DMS53 treated with DMSO at 0.1 percent for 48 hours (cell line): ENCODE measurements at regions not wholly inside any gene's neighbourhood (a gene's known extent, or its start where the extent isn't known, plus 50 kb on each side); places are given as distances from the start of the nearest gene placed in this dataset.
"Not testable (repeated sequence)": the region's sequence is repeated elsewhere in the genome, so short reads cannot be mapped to it uniquely, and the experiment has no call there.

ENCODE experiments used
- DNase-seq: peaks from one replicate; lab custom pipeline; 2025; ENCODE audit not compliant: unreplicated experiment; lab: John Stamatoyannopoulos, UW

GRCh38 chr9:87359264-87359663 is 138.4 kb upstream of the DAPK1 start:
- DNase-seq = no peak

DNA sequence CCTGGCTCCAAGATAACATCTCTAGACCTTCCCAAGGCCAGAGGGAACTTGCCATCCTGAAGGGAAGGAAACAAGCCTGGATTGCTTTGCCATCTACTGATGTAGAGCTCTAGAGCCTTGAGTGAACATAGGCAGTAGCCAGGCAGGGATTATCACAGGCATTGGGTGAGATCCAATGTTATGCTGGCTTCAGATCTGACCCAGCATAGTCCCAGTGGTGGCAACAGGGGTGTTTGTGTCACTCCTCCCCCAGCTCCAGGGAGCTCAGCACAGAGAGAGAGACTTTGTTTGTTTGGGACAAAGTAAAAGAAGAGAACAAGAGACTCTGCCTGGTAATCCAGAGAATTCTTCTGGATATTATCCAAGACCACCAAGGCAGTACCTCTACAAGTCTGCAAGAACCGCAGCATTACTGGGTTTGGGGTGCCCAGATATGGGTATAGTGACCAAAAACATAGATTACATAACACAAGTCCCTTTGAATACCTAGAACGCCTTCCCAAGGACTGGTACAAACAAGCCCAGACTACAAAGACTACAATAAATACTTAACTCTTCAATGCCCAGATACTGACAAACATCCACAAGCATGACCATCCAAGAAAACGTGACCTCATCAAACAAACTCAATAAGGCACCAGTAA is 137.6 kb upstream of the DAPK1 start:
- DNase-seq = no peak

DNA sequence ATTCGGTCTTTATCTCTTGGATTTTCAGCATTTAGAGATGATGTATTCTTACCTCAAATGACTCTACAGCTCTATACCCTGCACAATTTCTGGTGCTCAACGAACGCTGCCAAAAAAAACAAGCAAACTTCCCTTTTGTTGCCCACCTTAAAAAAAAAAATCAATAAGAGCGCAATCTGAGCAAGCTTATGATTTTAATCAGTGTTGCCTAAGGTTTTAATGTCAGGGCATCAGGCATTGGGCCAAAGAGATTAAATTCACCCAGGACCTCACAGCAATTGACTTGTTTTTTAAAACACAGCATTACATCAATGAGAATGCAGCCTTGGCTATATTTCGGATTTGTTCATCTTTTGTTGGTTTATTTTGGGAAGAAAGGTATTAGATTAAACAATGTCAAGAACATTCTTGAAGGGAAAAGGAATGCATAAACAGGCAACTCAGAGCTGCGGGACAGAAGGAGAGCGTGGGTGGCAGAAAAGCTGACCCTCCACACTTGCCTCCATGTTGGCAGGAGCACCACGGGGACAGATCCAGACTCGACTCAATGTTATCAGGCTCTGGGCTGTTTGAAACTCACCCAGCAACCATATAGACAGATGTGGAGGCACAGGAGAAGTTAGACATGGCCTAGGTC is 127.5 kb upstream of the DAPK1 start:
- no peak for DNase-seq

GRCh38 chr9:87371795-87372355 is 125.8 kb upstream of the DAPK1 start:
- DNase-seq = no peak

DNA sequence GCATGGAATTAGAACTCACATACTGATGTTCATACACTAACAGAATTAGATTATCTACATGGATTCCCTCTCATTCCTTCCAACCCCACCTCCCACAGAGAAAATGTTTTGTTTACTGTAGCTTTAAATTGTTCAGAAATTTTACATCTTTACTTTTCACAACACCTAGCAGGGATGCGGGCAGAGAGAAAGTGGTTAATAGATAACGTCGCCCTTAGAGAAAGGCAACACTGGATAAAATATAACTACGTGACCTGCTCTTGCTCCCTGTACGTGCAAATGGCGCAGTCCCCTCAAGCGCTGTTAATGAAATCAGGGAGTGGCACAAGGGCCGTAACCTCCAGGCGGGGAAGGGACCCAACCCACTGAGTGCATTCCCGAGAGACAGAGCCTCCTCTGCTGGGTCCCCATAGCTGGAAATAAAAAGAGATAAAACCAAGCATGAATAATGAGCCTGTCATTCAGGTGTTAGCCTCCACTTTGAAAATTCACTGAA is 125.3 kb upstream of the DAPK1 start:
- DNase-seq = no peak

DNA sequence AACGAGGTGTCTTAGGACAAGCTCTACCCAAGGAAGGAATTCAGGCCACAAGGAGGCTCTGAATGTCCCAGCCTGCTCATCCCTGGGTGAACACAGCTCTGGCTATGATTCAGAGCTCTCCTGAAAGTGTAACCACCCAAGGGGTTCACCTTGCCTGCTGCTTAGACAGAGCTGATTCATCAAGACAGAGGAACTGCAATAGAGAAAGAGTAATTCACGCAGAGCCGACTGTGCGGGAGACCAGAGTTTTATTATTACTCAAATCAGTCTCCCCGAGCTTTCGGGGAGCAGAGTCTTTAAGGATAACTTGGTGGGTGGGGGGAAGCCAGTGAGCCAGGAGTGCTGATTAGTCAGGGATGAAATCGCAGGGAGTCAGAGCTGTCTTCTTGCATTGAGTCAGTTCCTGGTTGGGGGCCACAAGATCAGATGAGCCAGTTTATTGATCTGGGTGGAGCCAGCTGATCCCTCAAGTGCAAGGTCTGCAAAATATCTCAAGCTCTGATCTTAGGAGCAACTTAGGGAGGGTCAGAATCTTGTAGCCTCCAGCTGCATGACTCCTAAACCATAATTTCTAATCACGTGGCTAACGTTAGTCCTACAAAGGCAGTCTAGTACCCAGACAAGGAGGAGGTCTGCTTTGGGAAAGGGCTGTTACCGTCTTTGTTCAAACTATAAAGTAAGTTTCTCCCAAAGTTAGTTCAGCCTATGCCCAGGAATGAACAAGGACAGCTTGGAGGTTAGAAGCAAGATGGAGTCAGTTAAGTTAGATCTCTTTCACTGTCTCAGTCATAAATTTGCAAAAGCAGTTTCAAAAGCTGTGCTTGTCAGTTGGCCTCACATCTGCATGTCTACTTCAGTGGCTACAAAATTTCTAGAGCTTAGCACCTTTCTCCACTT is 123.4 kb upstream of the DAPK1 start:
- DNase-seq = not testable (repeated sequence)

DNA sequence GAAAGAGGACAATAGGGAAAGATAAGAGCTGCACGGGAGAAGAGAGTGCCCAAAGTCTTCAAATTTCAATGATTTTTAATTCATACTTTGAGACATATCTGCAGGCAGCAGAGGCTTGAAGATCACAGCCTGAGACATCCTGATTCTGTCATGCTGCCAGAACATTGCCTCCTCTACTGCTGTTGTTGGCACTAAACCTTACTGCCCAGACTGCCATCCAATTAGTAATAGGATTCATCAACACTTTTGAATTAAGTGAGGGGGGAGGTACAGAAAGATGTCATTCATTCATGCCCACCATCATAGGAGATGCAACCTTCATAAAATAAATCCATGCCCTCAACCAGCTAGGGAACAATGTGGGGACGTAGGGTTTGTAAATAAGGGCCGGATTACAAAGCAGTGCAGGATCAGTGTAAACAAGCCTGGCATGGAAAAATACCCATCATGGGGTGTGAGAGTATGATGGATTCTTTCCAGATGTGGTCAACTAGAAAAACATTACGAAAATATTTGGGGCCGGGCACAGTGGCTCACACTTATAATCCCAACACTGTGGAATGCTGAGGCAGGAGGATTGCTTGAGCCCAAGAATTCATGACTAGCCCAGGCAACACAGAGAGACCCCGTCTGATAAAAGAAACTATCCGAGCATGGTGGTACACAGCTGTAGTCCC is 122.1 kb upstream of the DAPK1 start:
- DNase-seq = no peak

- no peak for DNase-seq
These were observed 119.0 kb upstream of the DAPK1 start for GRCh38 chr9:87378676-87379075.

GRCh38 chr9:87379300-87379699 is 118.4 kb upstream of the DAPK1 start:
- DNase-seq = no peak

DNA sequence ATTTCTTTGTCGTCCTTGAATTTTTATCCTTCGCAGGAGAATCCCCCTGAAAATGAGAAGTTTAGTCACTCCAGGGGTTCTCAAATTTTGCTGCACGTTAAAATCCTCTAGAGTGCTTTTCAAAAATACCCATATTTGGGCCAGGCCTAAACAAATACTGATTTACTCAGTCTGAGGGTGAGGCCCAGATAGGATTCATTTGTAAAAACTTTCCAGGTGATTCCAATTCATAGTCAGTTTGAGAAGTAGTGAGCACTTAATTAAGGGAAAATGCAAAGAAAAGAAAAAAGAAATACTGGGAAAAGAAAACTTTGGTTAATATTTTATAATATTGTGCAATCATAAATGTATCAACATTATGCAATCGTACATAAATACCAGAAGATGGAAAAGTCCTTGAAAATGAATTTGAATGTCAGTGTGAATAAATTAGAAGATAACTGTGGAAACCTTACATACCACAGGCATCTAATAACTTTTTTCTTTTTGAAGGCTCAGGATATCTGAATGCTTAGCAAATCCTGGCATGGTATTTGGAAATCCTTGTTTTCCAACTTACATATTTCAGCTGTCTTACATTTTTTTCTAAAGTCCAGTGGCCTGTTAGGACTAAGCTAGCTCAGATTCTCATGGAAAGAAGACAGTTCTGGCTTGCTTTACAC is 116.5 kb upstream of the DAPK1 start:
- DNase-seq = no peak

DNA sequence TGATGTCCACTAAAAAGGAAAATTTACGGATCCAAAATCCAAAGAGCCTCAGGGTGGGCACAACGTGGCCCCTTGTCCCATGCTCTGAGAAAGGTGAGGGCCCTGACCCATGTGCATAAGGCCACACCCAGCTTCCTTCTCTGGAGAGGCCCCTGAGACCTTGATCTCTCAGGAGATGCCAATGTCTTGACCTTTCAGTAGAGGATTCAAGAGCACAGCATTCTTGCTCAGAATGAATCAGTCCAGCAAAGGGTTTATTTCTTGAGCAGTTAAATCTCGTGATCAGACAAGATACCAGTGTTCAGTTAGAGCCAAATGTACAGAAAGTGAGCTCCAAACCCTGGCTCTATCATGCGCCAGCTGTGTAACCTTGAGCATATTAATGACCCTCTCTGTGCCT is 115.9 kb upstream of the DAPK1 start:
- no peak for DNase-seq

DNA sequence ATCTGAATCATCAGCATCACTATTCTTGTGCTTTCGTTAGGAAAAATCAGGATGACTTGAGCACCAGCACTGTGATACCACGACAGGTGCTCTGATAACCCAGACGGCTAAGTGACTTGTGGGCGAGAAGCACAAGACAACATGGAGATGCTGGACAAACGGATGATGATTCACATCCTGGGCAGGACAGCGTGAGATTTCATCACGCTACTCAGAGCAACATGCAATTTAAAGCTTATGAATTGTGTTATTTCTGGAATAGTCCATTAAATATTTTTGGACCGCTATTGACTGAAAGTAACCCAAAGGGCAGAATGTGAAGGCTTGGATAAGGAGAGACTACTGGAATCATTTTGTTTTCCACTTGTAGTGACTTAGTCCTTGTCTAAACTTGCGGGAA is 114.8 kb upstream of the DAPK1 start:
- no peak for DNase-seq

DNA sequence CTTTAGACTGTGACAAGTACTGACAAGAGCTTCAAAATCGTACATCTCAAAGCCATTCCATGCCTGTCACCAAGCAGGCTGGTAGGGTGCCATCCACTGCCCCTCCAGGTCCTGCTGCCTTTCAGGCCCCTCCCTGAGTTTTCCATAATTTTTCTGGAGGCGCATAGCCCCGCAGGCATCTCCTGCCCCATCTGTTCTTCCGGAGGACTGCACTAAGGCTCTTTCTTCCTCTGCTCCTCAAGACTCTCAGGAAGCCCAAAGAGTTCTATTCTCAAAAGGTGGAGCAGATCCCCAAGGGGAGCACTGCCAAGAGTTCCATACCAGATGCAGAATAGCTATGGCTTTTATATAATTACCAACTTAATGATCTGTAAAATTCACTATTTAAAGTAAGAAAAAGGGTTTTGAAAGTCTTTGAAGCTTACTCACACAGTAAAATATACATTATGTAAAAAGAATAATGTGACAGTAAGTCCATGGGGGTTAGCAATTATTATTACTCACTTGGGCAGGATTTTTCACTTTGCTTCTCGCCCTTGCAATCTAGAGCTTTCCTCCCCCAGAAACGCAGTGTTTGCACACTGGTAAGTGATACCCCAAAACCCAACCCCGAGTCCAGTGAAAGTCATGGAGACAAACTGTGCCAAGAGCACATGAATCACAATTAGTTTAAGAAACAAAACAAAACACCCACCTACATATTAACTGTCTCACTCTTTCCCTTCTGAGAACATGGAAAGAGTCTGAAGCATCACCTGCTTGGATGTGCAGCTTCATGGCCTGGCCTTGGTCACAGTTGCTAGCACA is 114.1 kb upstream of the DAPK1 start:
- no peak for DNase-seq

DNA sequence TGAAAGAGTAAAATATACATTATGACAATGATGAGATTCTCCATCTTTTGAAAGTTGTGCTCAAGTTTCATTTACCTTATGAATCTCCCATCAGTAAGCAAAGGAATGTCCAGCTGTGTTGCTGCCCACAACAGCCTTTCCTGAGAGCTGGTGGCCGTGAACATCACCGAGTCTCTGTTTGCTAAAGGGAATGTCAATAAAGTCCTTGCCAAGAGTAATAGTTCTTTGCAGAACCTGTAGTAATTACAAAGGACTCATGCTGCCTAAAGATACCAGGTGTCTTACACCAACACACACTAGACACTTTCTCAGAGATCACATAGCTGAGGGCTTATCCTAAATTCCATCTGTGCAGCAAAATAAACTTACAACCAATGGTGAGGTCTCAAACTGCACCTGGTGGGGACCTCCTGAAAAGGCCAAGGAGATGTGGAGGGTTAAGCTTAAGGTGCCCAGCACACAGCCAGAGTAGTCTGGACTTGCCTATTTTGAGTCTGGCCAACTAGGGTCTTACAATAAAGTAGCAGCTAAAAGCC is 111.1 kb upstream of the DAPK1 start:
- DNase-seq = peak; percentile 41

DNA sequence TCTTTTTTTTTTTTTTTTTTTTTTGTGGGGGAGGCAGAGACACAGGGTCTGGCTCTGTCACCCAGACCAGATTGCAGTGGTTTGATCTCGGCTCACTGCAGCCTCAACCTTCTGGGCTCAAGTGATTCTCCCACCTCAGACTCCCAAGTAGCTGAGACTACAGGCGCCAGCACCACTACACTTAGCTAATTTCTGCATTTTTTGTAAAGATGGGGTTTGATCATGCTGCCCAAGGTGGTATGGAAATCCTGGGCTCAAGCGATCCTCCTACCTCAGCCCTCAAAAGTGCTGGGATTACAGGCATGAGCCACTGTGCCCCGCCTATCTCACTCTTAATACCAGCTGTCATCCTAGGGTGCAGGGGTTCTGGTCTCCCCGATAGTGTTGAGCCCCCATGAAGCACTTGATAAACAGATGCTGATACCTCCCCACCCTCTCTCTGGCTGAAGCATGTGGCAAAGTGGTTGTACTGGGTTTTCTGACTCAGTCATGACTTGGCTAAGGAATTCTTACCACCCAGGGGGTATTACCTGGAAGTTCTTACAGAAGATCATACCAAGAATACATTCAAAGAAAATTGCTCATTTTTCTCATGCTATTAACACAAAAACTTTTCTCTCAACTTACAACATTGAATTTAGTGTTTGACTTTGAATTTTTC is 110.2 kb upstream of the DAPK1 start:
- no peak for DNase-seq

DNA sequence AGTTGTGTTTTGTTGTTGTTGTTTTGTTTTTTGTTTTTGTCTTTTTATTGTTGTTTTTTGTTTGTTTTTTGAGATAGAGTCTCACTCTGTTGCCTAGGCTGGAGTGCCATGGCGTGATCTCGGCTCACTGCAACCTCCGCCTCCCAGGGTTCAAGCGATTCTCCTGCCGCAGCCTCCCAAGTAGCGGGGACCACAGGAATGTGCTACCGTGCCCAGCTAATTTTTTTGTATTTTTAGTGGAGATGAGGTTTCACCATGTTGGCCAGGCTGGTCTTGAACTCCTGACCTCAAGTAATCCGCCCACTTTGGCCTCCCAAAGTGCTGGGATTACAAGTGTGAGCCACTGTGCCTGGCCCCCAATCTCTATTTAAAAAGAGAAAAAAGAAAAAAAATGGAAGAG is 109.0 kb upstream of the DAPK1 start:
- not testable (repeated sequence) for DNase-seq

DNA sequence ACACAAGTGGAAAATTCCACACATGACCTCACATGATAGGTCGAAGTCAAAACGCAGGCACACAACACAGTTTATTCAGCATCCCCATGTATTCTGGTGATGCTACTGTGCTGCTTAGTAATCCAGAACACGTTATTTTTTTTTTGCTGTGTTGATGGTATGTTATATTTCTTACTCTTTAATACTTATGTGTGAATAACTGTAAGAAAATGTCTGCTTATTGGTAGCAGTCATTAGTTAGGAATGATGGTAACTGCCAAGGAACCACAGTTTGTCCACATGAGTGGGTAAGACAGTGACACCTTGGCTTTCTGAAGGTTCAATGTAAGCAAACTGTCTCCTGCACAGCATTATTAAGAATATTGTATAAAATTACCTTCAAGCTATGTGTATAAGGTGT is 107.7 kb upstream of the DAPK1 start:
- DNase-seq = no peak

DNA sequence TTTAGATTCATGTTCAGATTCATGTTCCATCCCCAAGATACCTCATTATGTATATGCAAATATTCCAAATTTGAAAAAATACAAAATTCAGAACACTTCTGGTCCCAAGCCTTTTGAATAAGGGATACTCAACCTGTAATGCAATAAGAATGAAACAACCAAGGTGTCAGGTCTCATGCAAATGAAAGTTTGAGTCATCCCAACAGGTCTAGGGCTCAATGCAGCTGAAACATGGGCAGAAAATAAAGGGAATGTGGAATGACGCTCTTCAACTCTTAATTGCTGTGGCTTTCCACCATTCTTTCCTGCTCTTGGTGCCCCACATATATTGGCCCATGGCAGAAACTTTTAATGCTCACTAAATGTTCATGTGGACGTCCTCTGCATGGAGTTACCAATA is 107.3 kb upstream of the DAPK1 start:
- no peak for DNase-seq

DNA sequence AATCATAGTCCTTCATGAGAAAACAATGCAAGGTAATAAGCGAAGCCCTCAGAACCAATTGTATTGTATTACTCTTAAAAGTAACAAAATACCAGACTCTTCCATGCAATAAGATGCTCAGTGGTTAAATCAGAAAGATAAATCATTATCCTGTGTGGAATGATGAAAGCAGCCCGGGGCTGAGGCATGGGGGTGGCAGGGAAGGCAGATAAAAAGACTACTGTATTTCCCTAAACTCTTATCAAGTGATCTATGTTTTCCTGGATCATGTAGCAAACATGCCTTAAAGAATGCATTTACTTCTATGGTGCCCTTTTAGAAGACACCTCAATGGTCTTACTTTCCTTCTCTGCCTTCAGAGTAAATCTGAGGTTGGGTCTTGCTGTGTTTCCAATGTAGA is 105.6 kb upstream of the DAPK1 start:
- DNase-seq = no peak
